ENCODE measurements at regions not wholly inside any gene's neighbourhood (a gene's known extent, or its start where the extent isn't known, plus 50 kb on each side); places are given as distances from the start of the nearest gene placed in this dataset.

- no peak for TF ChIP-seq CTCF (IDR thresholded peaks at IDR 0.05 in 2 of 3, conservative IDR thresholded peaks at IDR 0.05 in 1 of 3; ENCODE audit: insufficient read depth in 2 of 3, low read depth in 1 of 3, low read length in 3 of 3)
- TF ChIP-seq FOXK1 (CRISPR knock-in tag; IDR thresholded peaks at IDR 0.05; ENCODE audit: borderline replicate concordance) = no peak
- TF ChIP-seq SP1 (CRISPR knock-in tag; IDR thresholded peaks at IDR 0.05) = no peak
- no peak for TF ChIP-seq POLR2B (IDR thresholded peaks at IDR 0.05; ENCODE audit: low read depth, partially characterized antibody)
- TF ChIP-seq, protein P1, sequence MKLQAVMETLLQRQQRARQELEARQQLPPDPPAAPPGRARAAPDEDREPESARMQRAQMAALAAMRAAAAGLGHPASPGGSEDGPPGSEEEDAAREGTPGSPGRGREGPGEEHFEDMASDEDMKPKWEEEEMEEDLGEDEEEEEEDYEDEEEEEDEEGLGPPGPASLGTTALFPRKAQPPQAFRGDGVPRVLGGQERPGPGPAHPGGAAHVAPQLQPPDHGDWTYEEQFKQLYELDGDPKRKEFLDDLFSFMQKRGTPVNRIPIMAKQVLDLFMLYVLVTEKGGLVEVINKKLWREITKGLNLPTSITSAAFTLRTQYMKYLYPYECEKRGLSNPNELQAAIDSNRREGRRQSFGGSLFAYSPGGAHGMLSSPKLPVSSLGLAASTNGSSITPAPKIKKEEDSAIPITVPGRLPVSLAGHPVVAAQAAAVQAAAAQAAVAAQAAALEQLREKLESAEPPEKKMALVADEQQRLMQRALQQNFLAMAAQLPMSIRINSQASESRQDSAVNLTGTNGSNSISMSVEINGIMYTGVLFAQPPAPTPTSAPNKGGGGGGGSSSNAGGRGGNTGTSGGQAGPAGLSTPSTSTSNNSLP (IDR thresholded peaks at IDR 0.05; ENCODE audit: borderline replicate concordance, low read depth, low read length) = no peak
- no peak for TF ChIP-seq BCOR (IDR thresholded peaks at IDR 0.05)
- no peak for TF ChIP-seq MXI1 (IDR thresholded peaks at IDR 0.05; ENCODE audit: low read depth, low read length)
- TF ChIP-seq PML (IDR thresholded peaks at IDR 0.05; ENCODE audit: low read length) = no peak
- TF ChIP-seq AFF4 (CRISPR knock-in tag; IDR thresholded peaks at IDR 0.05) = no peak
Observed at GRCh38 chr1:191624044-191624443, 534.2 kb upstream of the RGS18 start.
